ENCODE measurements at regions not wholly inside any gene's neighbourhood (a gene's known extent, or its start where the extent isn't known, plus 50 kb on each side); places are given as distances from the start of the nearest gene placed in this dataset.

GRCh38 chr11:36840378-36840777 lies 242.3 kb upstream of the RAG2 start:
- CTCF ChIA-PET: no interaction called here
- H3K27me3 ChIP-seq (ENCODE audit: insufficient read depth, low read length): no peaks in the 10 kb centered on the region
- no peaks in the 10 kb centered on the region for H3K36me3 ChIP-seq (ENCODE audit: control insufficient read depth in 1 of 2, insufficient read depth in 2 of 2, low read length in 2 of 2)
- no peak overlapping the region for H3K9ac ChIP-seq (ENCODE audit: low read length)
- H4K20me1 ChIP-seq (ENCODE audit: insufficient read depth): no peaks in the 10 kb centered on the region
- no peak for DNase-seq (ENCODE audit: low read depth, low spot score)
- H2AFZ ChIP-seq (ENCODE audit: low read depth, low read length, poor library complexity, severe bottlenecking): no peak overlapping the region
- H3K27ac ChIP-seq (ENCODE audit: low read depth, low read length): no peak overlapping the region
- H3K4me1 ChIP-seq (ENCODE audit: control insufficient read depth in 1 of 2, insufficient read depth in 2 of 2, low read length in 2 of 2): no peaks in the 10 kb centered on the region
- POLR2A ChIA-PET: no interaction called here
- H3K4me3 ChIP-seq (replicated peaks in 1 of 2; ENCODE audit: low read depth in 1 of 2, low read length in 2 of 2): no peak overlapping the region
- intact Hi-C loops (cut with micrococcal nuclease): no loop called here
- RAD21 ChIA-PET (ENCODE audit: low non-redundant PET in 1 of 2, low total read pairs in 2 of 2, uncharacterized antibody in 2 of 2, unreplicated experiment in 2 of 2): no interaction called here
- H3K4me2 ChIP-seq (ENCODE audit: low read length): no peak overlapping the region
- BruUV-seq (replicated peaks): no TSS peak
- TF ChIP-seq SRF (IDR thresholded peaks at IDR 0.05; ENCODE audit: low read depth) (no peak), POLR2A (IDR thresholded peaks at IDR 0.05; ENCODE audit: borderline replicate concordance, extremely low read depth, insufficient read depth, insufficient read length) (no peak), ELF1 (IDR thresholded peaks at IDR 0.05; ENCODE audit: borderline replicate concordance, low read depth) (no peak), SP1 (IDR thresholded peaks at IDR 0.05; ENCODE audit: low read depth) (no peak)
- TF ChIP-seq, protein P1, sequence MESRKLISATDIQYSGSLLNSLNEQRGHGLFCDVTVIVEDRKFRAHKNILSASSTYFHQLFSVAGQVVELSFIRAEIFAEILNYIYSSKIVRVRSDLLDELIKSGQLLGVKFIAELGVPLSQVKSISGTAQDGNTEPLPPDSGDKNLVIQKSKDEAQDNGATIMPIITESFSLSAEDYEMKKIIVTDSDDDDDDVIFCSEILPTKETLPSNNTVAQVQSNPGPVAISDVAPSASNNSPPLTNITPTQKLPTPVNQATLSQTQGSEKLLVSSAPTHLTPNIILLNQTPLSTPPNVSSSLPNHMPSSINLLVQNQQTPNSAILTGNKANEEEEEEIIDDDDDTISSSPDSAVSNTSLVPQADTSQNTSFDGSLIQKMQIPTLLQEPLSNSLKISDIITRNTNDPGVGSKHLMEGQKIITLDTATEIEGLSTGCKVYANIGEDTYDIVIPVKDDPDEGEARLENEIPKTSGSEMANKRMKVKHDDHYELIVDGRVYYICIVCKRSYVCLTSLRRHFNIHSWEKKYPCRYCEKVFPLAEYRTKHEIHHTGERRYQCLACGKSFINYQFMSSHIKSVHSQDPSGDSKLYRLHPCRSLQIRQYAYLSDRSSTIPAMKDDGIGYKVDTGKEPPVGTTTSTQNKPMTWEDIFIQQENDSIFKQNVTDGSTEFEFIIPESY (IDR thresholded peaks at IDR 0.05; ENCODE audit: extremely low read depth, insufficient replicate concordance, low read length): no peak
- ATAC-seq: no peak
- no peaks in the 10 kb centered on the region for H3K9me3 ChIP-seq (ENCODE audit: control insufficient read depth in 1 of 2, insufficient read depth in 1 of 2, low read depth in 1 of 2, low read length in 2 of 2)
- no peaks in the 10 kb centered on the region for H3K9me2 ChIP-seq (ENCODE audit: insufficient read depth)
- H3K79me2 ChIP-seq (ENCODE audit: insufficient read depth, low read length): no peaks in the 10 kb centered on the region

GRCh38 chr11:36837831-36838437 lies 239.9 kb upstream of the RAG2 start:
- Histone ChIP-seq H3K79me2 (ENCODE audit: insufficient read depth, low read length) (no peaks in the 10 kb centered on the region), H3K36me3 (ENCODE audit: control insufficient read depth in 1 of 2, insufficient read depth in 2 of 2, low read length in 2 of 2) (no peaks in the 10 kb centered on the region), H3K9ac (ENCODE audit: low read length) (no peak overlapping the region), H3K27ac (ENCODE audit: low read depth, low read length) (no peak overlapping the region), H3K27me3 (ENCODE audit: insufficient read depth, low read length) (no peaks in the 10 kb centered on the region), H3K4me1 (ENCODE audit: control insufficient read depth in 1 of 2, insufficient read depth in 2 of 2, low read length in 2 of 2) (no peaks in the 10 kb centered on the region), H3K4me3 (replicated peaks in 1 of 2; ENCODE audit: low read depth in 1 of 2, low read length in 2 of 2) (no peak overlapping the region), H3K4me2 (ENCODE audit: low read length) (no peak overlapping the region), H3K9me2 (ENCODE audit: insufficient read depth) (no peaks in the 10 kb centered on the region), H3K9me3 (ENCODE audit: control insufficient read depth in 1 of 2, insufficient read depth in 1 of 2, low read depth in 1 of 2, low read length in 2 of 2) (no peaks in the 10 kb centered on the region), H2AFZ (ENCODE audit: low read depth, low read length, poor library complexity, severe bottlenecking) (no peak overlapping the region), H4K20me1 (ENCODE audit: insufficient read depth) (no peaks in the 10 kb centered on the region)
- ChIA-PET POLR2A (no interaction called here), CTCF (no interaction called here), RAD21 (ENCODE audit: low non-redundant PET in 1 of 2, low total read pairs in 2 of 2, uncharacterized antibody in 2 of 2, unreplicated experiment in 2 of 2) (no interaction called here)
- DNase-seq (ENCODE audit: low read depth, low spot score) (no peak), ATAC-seq (no peak)
- intact Hi-C loops (cut with micrococcal nuclease): no loop called here
- BruUV-seq (replicated peaks): no TSS peak
- TF ChIP-seq, protein P2, sequence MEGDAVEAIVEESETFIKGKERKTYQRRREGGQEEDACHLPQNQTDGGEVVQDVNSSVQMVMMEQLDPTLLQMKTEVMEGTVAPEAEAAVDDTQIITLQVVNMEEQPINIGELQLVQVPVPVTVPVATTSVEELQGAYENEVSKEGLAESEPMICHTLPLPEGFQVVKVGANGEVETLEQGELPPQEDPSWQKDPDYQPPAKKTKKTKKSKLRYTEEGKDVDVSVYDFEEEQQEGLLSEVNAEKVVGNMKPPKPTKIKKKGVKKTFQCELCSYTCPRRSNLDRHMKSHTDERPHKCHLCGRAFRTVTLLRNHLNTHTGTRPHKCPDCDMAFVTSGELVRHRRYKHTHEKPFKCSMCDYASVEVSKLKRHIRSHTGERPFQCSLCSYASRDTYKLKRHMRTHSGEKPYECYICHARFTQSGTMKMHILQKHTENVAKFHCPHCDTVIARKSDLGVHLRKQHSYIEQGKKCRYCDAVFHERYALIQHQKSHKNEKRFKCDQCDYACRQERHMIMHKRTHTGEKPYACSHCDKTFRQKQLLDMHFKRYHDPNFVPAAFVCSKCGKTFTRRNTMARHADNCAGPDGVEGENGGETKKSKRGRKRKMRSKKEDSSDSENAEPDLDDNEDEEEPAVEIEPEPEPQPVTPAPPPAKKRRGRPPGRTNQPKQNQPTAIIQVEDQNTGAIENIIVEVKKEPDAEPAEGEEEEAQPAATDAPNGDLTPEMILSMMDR (IDR thresholded peaks at IDR 0.05 in 2 of 3, conservative IDR thresholded peaks at IDR 0.05 in 1 of 3; ENCODE audit: borderline replicate concordance in 1 of 3, insufficient read depth in 1 of 3, low read depth in 2 of 3, low read length in 2 of 3): no peak
- TF ChIP-seq, protein P1 (IDR thresholded peaks at IDR 0.05; ENCODE audit: extremely low read depth, insufficient replicate concordance, low read length): no peak
- TF ChIP-seq TCF7L2 (IDR thresholded peaks at IDR 0.05; ENCODE audit: borderline replicate concordance, extremely low read depth, insufficient read depth, insufficient read length) (no peak), ATF3 (IDR thresholded peaks at IDR 0.05) (no peak), EGR1 (IDR thresholded peaks at IDR 0.05; ENCODE audit: low read depth) (no peak), RAD21 (IDR thresholded peaks at IDR 0.05; ENCODE audit: low read depth) (no peak)
